ENCODE measurements at regions not wholly inside any gene's neighbourhood (a gene's known extent, or its start where the extent isn't known, plus 50 kb on each side); places are given as distances from the start of the nearest gene placed in this dataset.

- FAIRE-seq (no peak), DNase-seq (ENCODE audit: low read depth, low spot score) (no peak)
- no peaks in the 10 kb centered on the region for H3K9me1 ChIP-seq (replicated peaks; ENCODE audit: control insufficient read depth, extremely low read depth, insufficient read depth, low read length)
- TF ChIP-seq CTCF (IDR thresholded peaks at IDR 0.05; ENCODE audit: extremely low read depth in 1 of 2, insufficient read depth in 1 of 2, low read depth in 1 of 2, low read length in 2 of 2) = no peak
- no peak for TF ChIP-seq FOS (IDR thresholded peaks at IDR 0.05; ENCODE audit: borderline replicate concordance, insufficient read depth, low read length)
- no peak for TF ChIP-seq MAX (IDR thresholded peaks at IDR 0.05; ENCODE audit: insufficient read depth, insufficient read length)
- no peak for TF ChIP-seq POLR2AphosphoS5 (IDR thresholded peaks at IDR 0.05; ENCODE audit: insufficient read depth, low read depth, low read length)
- TF ChIP-seq POLR2A (IDR thresholded peaks at IDR 0.05; ENCODE audit: low read depth, low read length) = no peak
- TF ChIP-seq GATA2 (IDR thresholded peaks at IDR 0.05; ENCODE audit: insufficient read depth, insufficient read length, low read depth, low read length) = no peak
- no peak for TF ChIP-seq EZH2 (IDR thresholded peaks at IDR 0.05; ENCODE audit: borderline replicate concordance, low read depth, low read length, severe bottlenecking)
- no peak for TF ChIP-seq MYC (IDR thresholded peaks at IDR 0.05; ENCODE audit: low read depth, low read length)
- TF ChIP-seq JUN (IDR thresholded peaks at IDR 0.05; ENCODE audit: borderline replicate concordance, insufficient read depth, insufficient read length, low read depth) = no peak
- BruUV-seq (replicated peaks) = no TSS peak
- no peaks in the 10 kb centered on the region for H3K4me1 ChIP-seq (ENCODE audit: control insufficient read depth, extremely low read depth, insufficient read depth, low read length)
- no peaks in the 10 kb centered on the region for H4K20me1 ChIP-seq (replicated peaks; ENCODE audit: control insufficient read depth, extremely low read depth, insufficient read depth, low read length)
- no peak overlapping the region for H3K27ac ChIP-seq (ENCODE audit: insufficient read depth, low read depth, low read length)
- H3K36me3 ChIP-seq (ENCODE audit: control insufficient read depth in 2 of 2, extremely low read depth in 1 of 2, insufficient read depth in 2 of 2, low read length in 2 of 2) = no peaks in the 10 kb centered on the region
- H3K9me3 ChIP-seq (replicated peaks; ENCODE audit: control insufficient read depth, insufficient read depth, low read length) = no peaks in the 10 kb centered on the region
- ChIA-PET CTCF (no interaction called here), POLR2A (no interaction called here)
- H3K9ac ChIP-seq (replicated peaks; ENCODE audit: extremely low read depth, insufficient read depth, low read length) = no peak overlapping the region
- no peak overlapping the region for H2AFZ ChIP-seq (ENCODE audit: low read depth, low read length)
- no peak overlapping the region for H3K4me2 ChIP-seq (ENCODE audit: insufficient read depth, low read length)
- dilution Hi-C loops (cut with MboI; ENCODE audit: extremely low pct_ligation_motif_present, low sequenced_read_pairs) (no loop called here), intact Hi-C loops (cut with micrococcal nuclease) (no loop called here)
- H3K27me3 ChIP-seq (ENCODE audit: control insufficient read depth in 2 of 2, insufficient read depth in 2 of 2, low read length in 2 of 2) = no peaks in the 10 kb centered on the region
- H3K79me2 ChIP-seq (ENCODE audit: control insufficient read depth, insufficient read depth, low read length) = no peaks in the 10 kb centered on the region
- H3K4me3 ChIP-seq (replicated peaks in 1 of 3; ENCODE audit: insufficient read depth in 1 of 3, low read depth in 1 of 3, low read length in 3 of 3) = no peak overlapping the region
Measured at GRCh38 chr12:42919691-42920090, 330.1 kb upstream of the PRICKLE1 start.

Measured in endothelial cell of umbilical vein (primary cell).